ENCODE measurements at regions not wholly inside any gene's neighbourhood (a gene's known extent, or its start where the extent isn't known, plus 50 kb on each side); places are given as distances from the start of the nearest gene placed in this dataset.

GRCh38 chr7:156122752-156123354, 310.6 kb upstream of the SHH start:
- DNase-seq: no peak
- no peaks in the 10 kb centered on the region for H3K9me3 ChIP-seq

GRCh38 chr7:156121956-156122355, 309.7 kb upstream of the SHH start:
- no peak for DNase-seq
- H3K9me3 ChIP-seq: no peaks in the 10 kb centered on the region
- H3K27me3 ChIP-seq: no peaks in the 10 kb centered on the region
- intact Hi-C loops (cut with DNase I; ENCODE audit: low total_unique reads): no loop called here
- H3K4me1 ChIP-seq: no peaks in the 10 kb centered on the region
- TF ChIP-seq, protein P1, sequence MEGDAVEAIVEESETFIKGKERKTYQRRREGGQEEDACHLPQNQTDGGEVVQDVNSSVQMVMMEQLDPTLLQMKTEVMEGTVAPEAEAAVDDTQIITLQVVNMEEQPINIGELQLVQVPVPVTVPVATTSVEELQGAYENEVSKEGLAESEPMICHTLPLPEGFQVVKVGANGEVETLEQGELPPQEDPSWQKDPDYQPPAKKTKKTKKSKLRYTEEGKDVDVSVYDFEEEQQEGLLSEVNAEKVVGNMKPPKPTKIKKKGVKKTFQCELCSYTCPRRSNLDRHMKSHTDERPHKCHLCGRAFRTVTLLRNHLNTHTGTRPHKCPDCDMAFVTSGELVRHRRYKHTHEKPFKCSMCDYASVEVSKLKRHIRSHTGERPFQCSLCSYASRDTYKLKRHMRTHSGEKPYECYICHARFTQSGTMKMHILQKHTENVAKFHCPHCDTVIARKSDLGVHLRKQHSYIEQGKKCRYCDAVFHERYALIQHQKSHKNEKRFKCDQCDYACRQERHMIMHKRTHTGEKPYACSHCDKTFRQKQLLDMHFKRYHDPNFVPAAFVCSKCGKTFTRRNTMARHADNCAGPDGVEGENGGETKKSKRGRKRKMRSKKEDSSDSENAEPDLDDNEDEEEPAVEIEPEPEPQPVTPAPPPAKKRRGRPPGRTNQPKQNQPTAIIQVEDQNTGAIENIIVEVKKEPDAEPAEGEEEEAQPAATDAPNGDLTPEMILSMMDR (IDR thresholded peaks at IDR 0.05): no peak
- H3K4me3 ChIP-seq: no peak overlapping the region
- no peaks in the 10 kb centered on the region for H3K36me3 ChIP-seq
- H3K27ac ChIP-seq: no peak overlapping the region

More at GRCh38 chr7:156122752-156123354, 310.6 kb upstream of the SHH start:
- TF ChIP-seq, protein P1 (IDR thresholded peaks at IDR 0.05): no peak
- Histone ChIP-seq H3K27ac (no peak overlapping the region), H3K4me1 (no peaks in the 10 kb centered on the region), H3K27me3 (no peaks in the 10 kb centered on the region), H3K36me3 (no peaks in the 10 kb centered on the region), H3K4me3 (no peak overlapping the region)
- intact Hi-C loops (cut with DNase I; ENCODE audit: low total_unique reads): no loop called here

- TF ChIP-seq, protein P1 (IDR thresholded peaks at IDR 0.05): no peak
- intact Hi-C loops (cut with DNase I; ENCODE audit: low total_unique reads): no loop called here
- Histone ChIP-seq H3K27me3 (no peaks in the 10 kb centered on the region), H3K4me1 (no peaks in the 10 kb centered on the region), H3K36me3 (no peaks in the 10 kb centered on the region), H3K9me3 (no peaks in the 10 kb centered on the region), H3K27ac (no peak overlapping the region), H3K4me3 (no peak overlapping the region)
- DNase-seq: no peak
These were observed 309.2 kb upstream of the SHH start for GRCh38 chr7:156121434-156121833.

DNA sequence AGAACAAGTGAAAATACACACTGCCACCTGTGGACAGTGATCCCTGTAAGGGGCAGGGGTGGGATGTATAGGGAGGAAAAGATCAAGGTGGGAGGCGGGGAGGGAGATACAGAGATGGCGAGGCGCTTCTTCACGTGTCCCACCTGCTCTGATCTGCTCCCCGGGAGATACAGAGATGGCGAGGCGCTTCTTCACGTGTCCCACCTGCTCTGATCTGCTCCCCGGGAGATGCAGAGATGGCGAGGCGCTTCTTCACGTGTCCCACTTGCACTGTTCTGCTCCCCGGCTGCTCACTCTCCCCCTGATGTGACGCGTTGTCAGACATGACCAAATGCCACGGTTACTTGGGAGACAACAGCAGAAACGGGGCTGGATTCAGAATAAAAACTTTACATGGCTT, 308.3 kb upstream of the SHH start:
- H3K36me3 ChIP-seq: no peaks in the 10 kb centered on the region
- no peak overlapping the region for H3K27ac ChIP-seq
- H3K4me3 ChIP-seq: no peak overlapping the region
- no peaks in the 10 kb centered on the region for H3K4me1 ChIP-seq
- H3K27me3 ChIP-seq: no peaks in the 10 kb centered on the region
- no peaks in the 10 kb centered on the region for H3K9me3 ChIP-seq
- no peak for DNase-seq
- TF ChIP-seq, protein P1 (IDR thresholded peaks at IDR 0.05): no peak
- intact Hi-C loops (cut with DNase I; ENCODE audit: low total_unique reads): no loop called here

GRCh38 chr7:156119771-156120170, 307.5 kb upstream of the SHH start:
- TF ChIP-seq, protein P1 (IDR thresholded peaks at IDR 0.05): no peak
- intact Hi-C loops (cut with DNase I; ENCODE audit: low total_unique reads): no loop called here
- Histone ChIP-seq H3K36me3 (no peaks in the 10 kb centered on the region), H3K4me1 (no peaks in the 10 kb centered on the region), H3K9me3 (no peaks in the 10 kb centered on the region), H3K4me3 (no peak overlapping the region), H3K27me3 (no peaks in the 10 kb centered on the region), H3K27ac (no peak overlapping the region)
- no peak for DNase-seq

- no peak for DNase-seq
- TF ChIP-seq, protein P1 (IDR thresholded peaks at IDR 0.05): no peak
- Histone ChIP-seq H3K4me1 (no peaks in the 10 kb centered on the region), H3K4me3 (no peak overlapping the region), H3K9me3 (no peaks in the 10 kb centered on the region), H3K36me3 (no peaks in the 10 kb centered on the region), H3K27me3 (no peaks in the 10 kb centered on the region), H3K27ac (no peak overlapping the region)
- intact Hi-C loops (cut with DNase I; ENCODE audit: low total_unique reads): no loop called here
These were observed 306.0 kb upstream of the SHH start for GRCh38 chr7:156118248-156118645.
